Transverse colon (tissue), 3 donors: ENCODE measurements at regions not wholly inside any gene's neighbourhood (a gene's known extent, or its start where the extent isn't known, plus 50 kb on each side); places are given as distances from the start of the nearest gene placed in this dataset.

Source experiments
- CTCF ChIP-seq, 5 experiments: fragments of 200-600 bp in 3 of 5; fragments of 450-650 bp in 2 of 5; sonication (generic) in 3 of 5; IDR thresholded peaks; 1 replicate in 2 of 5; 2 replicates in 3 of 5; pipeline ENCODE4 v1.5.1; 2016 to 2017; ENCODE audit warnings: antibody characterized with exemption in 5 of 5, inconsistent platforms in 3 of 5, mild to moderate bottlenecking in 2 of 5, moderate library complexity in 1 of 5
- EP300 ChIP-seq: sonication (generic); formaldehyde crosslinking; IDR thresholded peaks from one replicate; pipeline ENCODE4 v1.6.1; 2017; ENCODE audit warnings: antibody characterized with exemption, low read depth
- POLR2A ChIP-seq: fragments of 450-650 bp; IDR thresholded peaks from one replicate; pipeline ENCODE4 v1.6.1; 2016; ENCODE audit warnings: antibody characterized with exemption, mild to moderate bottlenecking, moderate library complexity

GRCh38 chr3:193788189-193788991, 195.4 kb downstream of the OPA1 start:
- TF ChIP-seq CTCF (IDR thresholded peaks at IDR 0.05) (peak; percentile 69 to 86 (median 75)), POLR2A (no peak), EP300 (no peak)
